H9 (cell line): ENCODE measurements at regions not wholly inside any gene's neighbourhood (a gene's known extent, or its start where the extent isn't known, plus 50 kb on each side); places are given as distances from the start of the nearest gene placed in this dataset.

Experiments used
- DNase-seq: peaks from one replicate; pipeline ENCODE4 v3.0.0-alpha.2; 2017
- H2AFZ ChIP-seq: one replicate; pipeline ENCODE4 v1.6.1; 2013; ENCODE audit warnings: mild to moderate bottlenecking, low read length, control low read depth, moderate library complexity
- H2AK5ac ChIP-seq: 2 replicates; pipeline ENCODE4 v1.6.1; 2013; ENCODE audit warnings: low read length, control low read depth, mixed read lengths; ENCODE audit not compliant: insufficient read length
- H2BK120ac ChIP-seq: one replicate; pipeline ENCODE4 v1.6.1; 2013; ENCODE audit warnings: low read depth, mild to moderate bottlenecking, low read length, control low read depth, inconsistent platforms; ENCODE audit not compliant: poor library complexity, severe bottlenecking
- H2BK12ac ChIP-seq: 2 replicates; pipeline ENCODE4 v1.6.1; 2013; ENCODE audit warnings: low read length, control low read depth, mixed read lengths, low read depth; ENCODE audit not compliant: insufficient read length
- H2BK15ac ChIP-seq: 2 replicates; pipeline ENCODE4 v1.6.1; 2013; ENCODE audit warnings: low read depth, low read length, control low read depth
- H2BK20ac ChIP-seq: one replicate; pipeline ENCODE4 v1.6.1; 2013; ENCODE audit warnings: low read depth, mild to moderate bottlenecking, low read length, control low read depth, inconsistent platforms; ENCODE audit not compliant: poor library complexity, severe bottlenecking
- H2BK5ac ChIP-seq: 2 replicates; pipeline ENCODE4 v1.6.1; 2013; ENCODE audit warnings: low read length, control low read depth, mixed read lengths; ENCODE audit not compliant: insufficient read length
- H3K14ac ChIP-seq: 2 replicates; pipeline ENCODE4 v1.6.1; 2013; ENCODE audit warnings: low read length, control low read depth; ENCODE audit not compliant: insufficient read depth
- H3K18ac ChIP-seq: 2 replicates; pipeline ENCODE4 v1.6.1; 2013; ENCODE audit warnings: low read depth, mild to moderate bottlenecking, mixed read lengths, low read length, control low read depth; ENCODE audit not compliant: insufficient read length
- H3K23ac ChIP-seq: 2 replicates; pipeline ENCODE4 v1.6.1; 2013; ENCODE audit warnings: low read length, control low read depth, mixed read lengths, low read depth; ENCODE audit not compliant: insufficient read length
- H3K23me2 ChIP-seq: 2 replicates; pipeline ENCODE4 v1.6.1; 2013; ENCODE audit warnings: low read depth, mild to moderate bottlenecking, mixed read lengths, low read length, control low read depth; ENCODE audit not compliant: insufficient read length, poor library complexity, severe bottlenecking
- H3K27ac ChIP-seq: 2 replicates; pipeline ENCODE4 v1.5.1; 2013; ENCODE audit warnings: low read length, control low read depth, mixed read lengths, low read depth; ENCODE audit not compliant: insufficient read length
- H3K27me3 ChIP-seq: 2 replicates; pipeline ENCODE4 v1.6.1; 2013; ENCODE audit warnings: low read length, control low read depth, inconsistent platforms; ENCODE audit not compliant: insufficient read depth
- H3K4ac ChIP-seq: 2 replicates; pipeline ENCODE4 v1.6.1; 2013; ENCODE audit warnings: low read depth, mild to moderate bottlenecking, control low read depth, inconsistent platforms, low read length, moderate library complexity
- H3K4me1 ChIP-seq: 2 replicates; pipeline ENCODE4 v1.6.1; 2013; ENCODE audit warnings: low read length, control low read depth, inconsistent platforms; ENCODE audit not compliant: insufficient read depth
- H3K4me2 ChIP-seq: 2 replicates; pipeline ENCODE4 v1.6.1; 2013; ENCODE audit warnings: low read length, control low read depth, mixed read lengths; ENCODE audit not compliant: insufficient read length, insufficient read depth
- H3K56ac ChIP-seq: 2 replicates; pipeline ENCODE4 v1.6.1; 2013; ENCODE audit warnings: low read depth, mild to moderate bottlenecking, mixed read lengths, low read length, control low read depth; ENCODE audit not compliant: insufficient read length
- H3K79me1 ChIP-seq: 2 replicates; pipeline ENCODE4 v1.6.1; 2013; ENCODE audit warnings: low read depth, mild to moderate bottlenecking, moderate library complexity, low read length, control low read depth, inconsistent platforms; ENCODE audit not compliant: insufficient read depth, poor library complexity, severe bottlenecking
- H3K79me2 ChIP-seq: 2 replicates; pipeline ENCODE4 v1.6.1; 2013; ENCODE audit warnings: low read length, control low read depth, inconsistent platforms; ENCODE audit not compliant: insufficient read depth
- H3K9ac ChIP-seq: 2 replicates; pipeline ENCODE4 v1.6.1; 2013; ENCODE audit warnings: low read length, control low read depth, mixed read lengths; ENCODE audit not compliant: insufficient read length; ENCODE audit errors: extremely low read depth
- H3K9me3 ChIP-seq: one replicate; pipeline ENCODE4 v1.6.1; 2013; ENCODE audit warnings: low read depth, low read length, inconsistent platforms; ENCODE audit not compliant: control insufficient read depth
- H3T11ph ChIP-seq: one replicate; pipeline ENCODE4 v1.6.1; 2013; ENCODE audit warnings: mild to moderate bottlenecking, low read length, control low read depth, inconsistent platforms
- H4K20me1 ChIP-seq: one replicate; pipeline ENCODE4 v1.6.1; 2013; ENCODE audit not compliant: control insufficient read depth, insufficient read length, insufficient read depth
- H4K5ac ChIP-seq: 2 replicates; pipeline ENCODE4 v1.6.1; 2013; ENCODE audit warnings: low read depth, mild to moderate bottlenecking, mixed read lengths, low read length, control low read depth; ENCODE audit not compliant: insufficient read length
- H4K8ac ChIP-seq: replicated peaks from 2 replicates; pipeline ENCODE4 v1.6.1; 2013; ENCODE audit warnings: low read length, control low read depth, mixed read lengths, low read depth; ENCODE audit not compliant: insufficient read length
- H4K91ac ChIP-seq: 2 replicates; pipeline ENCODE4 v1.6.1; 2013; ENCODE audit warnings: low read depth, mild to moderate bottlenecking, moderate library complexity, mixed read lengths, low read length, control low read depth; ENCODE audit not compliant: insufficient read length
- H3K27ac Mint-ChIP-seq, 3 experiments: 2 replicates in 2 of 3; 3 replicates in 1 of 3; pipeline ENCODE4 v1.8.0; 2020 to 2021; ENCODE audit warnings: mixed read lengths in 3 of 3, mild to moderate bottlenecking in 1 of 3, moderate library complexity in 1 of 3
- H3K27me3 Mint-ChIP-seq: 2 replicates; pipeline ENCODE4 v1.8.0; 2021; ENCODE audit warnings: low read depth, mild to moderate bottlenecking, moderate library complexity, mixed read lengths
- H3K36me3 Mint-ChIP-seq, 3 experiments: 2 replicates in 2 of 3; 3 replicates in 1 of 3; pipeline ENCODE4 v1.8.0; 2020 to 2021; ENCODE audit warnings: low read depth in 3 of 3, mixed read lengths in 3 of 3; ENCODE audit not compliant: insufficient read depth in 1 of 3
- H3K4me1 Mint-ChIP-seq, 2 experiments: 2 replicates each; pipeline ENCODE4 v1.8.0; 2020; ENCODE audit warnings: mixed read lengths in 2 of 2
- H3K4me3 Mint-ChIP-seq, 2 experiments: 2 replicates in 1 of 2; 3 replicates in 1 of 2; pipeline ENCODE4 v1.8.0; 2020 to 2021; ENCODE audit warnings: mild to moderate bottlenecking in 2 of 2, mixed read lengths in 2 of 2, moderate library complexity in 1 of 2
- H3K9me3 Mint-ChIP-seq, 2 experiments: 2 replicates in 1 of 2; 3 replicates in 1 of 2; pipeline ENCODE4 v1.8.0; 2020; ENCODE audit warnings: mild to moderate bottlenecking in 2 of 2, mixed read lengths in 2 of 2, moderate library complexity in 1 of 2
- CTCF ChIP-seq: fragments of 200-600 bp; sonication (generic); conservative IDR thresholded peaks from 3 replicates; pipeline ENCODE4 v1.8.0; 2021; ENCODE audit warnings: antibody characterized with exemption, mild to moderate bottlenecking
- WGBS: extraction: QIAGEN DNeasy Blood & Tissue Kit; methylation state at CpG from one replicate; pipeline ENCODE4 v1.1.7; 2013; ENCODE audit warnings: missing lambda C conversion rate, low lambda C conversion rate, mixed read lengths; ENCODE audit not compliant: insufficient read length; ENCODE audit errors: extremely low coverage; 5-methylcytosine and 5-hydroxymethylcytosine counted together

GRCh38 chr1:184854496-184855140, 100.0 kb upstream of the EDEM3 start:
- Histone ChIP-seq H3T11ph (no peak overlapping the region), H2BK15ac (no peak overlapping the region), H4K20me1 (peaks cover 2% of the 10 kb centered on the region), H2BK12ac (no peak overlapping the region), H4K91ac (no peak overlapping the region), H3K27me3 (no peaks in the 10 kb centered on the region), H3K4me1 (peaks cover 3% of the 10 kb centered on the region; the same call in 1 of the 2 replicates), H2BK5ac (no peak overlapping the region), H3K27ac (no peak overlapping the region), H3K9ac (no peak overlapping the region), H3K79me1 (no peaks in the 10 kb centered on the region), H2BK20ac (no peak overlapping the region), H3K14ac (no peak overlapping the region), H3K23ac (no peak overlapping the region), H3K23me2 (no peaks in the 10 kb centered on the region), H3K9me3 (no peaks in the 10 kb centered on the region), H4K5ac (no peak overlapping the region), H2AFZ (no peak overlapping the region), H3K79me2 (no peaks in the 10 kb centered on the region), H3K4me2 (no peak overlapping the region), H2AK5ac (no peak overlapping the region), H4K8ac (no peak overlapping the region), H3K4ac (no peak overlapping the region), H3K56ac (no peak overlapping the region), H3K18ac (no peak overlapping the region), H2BK120ac (no peak overlapping the region)
- peaks cover 0 to 6% of the 10 kb centered on the region in 2 experiments; a peak in 1 of 5 replicates for H3K9me3 Mint-ChIP-seq
- TF ChIP-seq CTCF = no peak
- H3K27ac Mint-ChIP-seq = no peak overlapping the region
- WGBS = no CpG with 5 or more reads among the region's 1 CpG
- H3K36me3 Mint-ChIP-seq = peaks cover 4 to 6% (median 6%) of the 10 kb centered on the region in 3 experiments; a peak in 3 of 7 replicates
- no peak overlapping the region for H3K4me3 Mint-ChIP-seq
- no peak for DNase-seq
- peaks cover 3% of the 10 kb centered on the region in 2 experiments for H3K4me1 Mint-ChIP-seq
- H3K27me3 Mint-ChIP-seq = no peaks in the 10 kb centered on the region
